ENCODE measurements at regions not wholly inside any gene's neighbourhood (a gene's known extent, or its start where the extent isn't known, plus 50 kb on each side); places are given as distances from the start of the nearest gene placed in this dataset.

GRCh38 chr17:72360386-72360940 is 239.6 kb downstream of the SOX9 start:
- in situ Hi-C loops (cut with MboI; ENCODE audit: low sequenced_read_pairs): no loop called here

GRCh38 chr17:72361892-72362291 is 241.1 kb downstream of the SOX9 start:
- in situ Hi-C loops (cut with MboI; ENCODE audit: low sequenced_read_pairs): no loop called here

- in situ Hi-C loops (cut with MboI; ENCODE audit: low sequenced_read_pairs): no loop called here
These were observed 241.7 kb downstream of the SOX9 start for GRCh38 chr17:72362376-72363088.

- in situ Hi-C loops (cut with MboI; ENCODE audit: low sequenced_read_pairs): no loop called here
These were observed 242.3 kb downstream of the SOX9 start for GRCh38 chr17:72363089-72363610.

DNA sequence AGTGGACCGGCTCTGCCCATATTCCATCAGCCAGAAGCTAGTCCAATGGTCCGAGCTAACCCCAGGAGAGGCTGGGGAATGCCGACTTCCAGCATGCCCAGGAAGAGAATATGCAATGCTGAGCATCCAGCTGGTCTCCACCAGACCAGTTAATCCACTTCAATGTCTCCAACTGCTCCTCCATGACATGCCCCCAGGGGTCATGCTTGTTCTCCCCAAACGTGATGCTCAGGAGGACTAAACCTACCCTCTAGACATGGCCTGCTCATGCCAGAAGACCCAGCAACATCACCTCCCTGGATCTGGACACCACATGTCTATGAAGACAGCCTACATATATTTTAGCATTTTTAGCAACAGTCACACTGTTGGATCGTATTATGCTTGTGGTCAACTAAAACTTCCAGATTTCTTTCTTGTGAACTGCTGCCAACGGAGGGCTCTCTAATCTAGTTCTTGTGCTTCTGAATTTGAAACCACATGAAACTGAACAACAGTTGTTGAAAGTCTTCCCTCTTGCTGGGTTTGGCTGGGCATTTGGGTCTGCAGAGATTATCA is 245.1 kb downstream of the SOX9 start:
- in situ Hi-C loops (cut with MboI; ENCODE audit: low sequenced_read_pairs): no loop called here

GRCh38 chr17:72366626-72367025 is 245.8 kb downstream of the SOX9 start:
- in situ Hi-C loops (cut with MboI; ENCODE audit: low sequenced_read_pairs): no loop called here

GRCh38 chr17:72368191-72368590 is 247.4 kb downstream of the SOX9 start:
- in situ Hi-C loops (cut with MboI; ENCODE audit: low sequenced_read_pairs): no loop called here

- in situ Hi-C loops (cut with MboI; ENCODE audit: low sequenced_read_pairs): no loop called here
These were observed 248.5 kb downstream of the SOX9 start for GRCh38 chr17:72369366-72369765.

- in situ Hi-C loops (cut with MboI; ENCODE audit: low sequenced_read_pairs): no loop called here
These were observed 250.0 kb downstream of the SOX9 start for GRCh38 chr17:72370819-72371218.

- in situ Hi-C loops (cut with MboI; ENCODE audit: low sequenced_read_pairs): no loop called here
These were observed 251.4 kb downstream of the SOX9 start for GRCh38 chr17:72372185-72372584.

GRCh38 chr17:72373910-72374741 is 253.3 kb downstream of the SOX9 start:
- in situ Hi-C loops (cut with MboI; ENCODE audit: low sequenced_read_pairs): no loop called here

- in situ Hi-C loops (cut with MboI; ENCODE audit: low sequenced_read_pairs): no loop called here
These were observed 255.9 kb downstream of the SOX9 start for GRCh38 chr17:72376526-72377345.

DNA sequence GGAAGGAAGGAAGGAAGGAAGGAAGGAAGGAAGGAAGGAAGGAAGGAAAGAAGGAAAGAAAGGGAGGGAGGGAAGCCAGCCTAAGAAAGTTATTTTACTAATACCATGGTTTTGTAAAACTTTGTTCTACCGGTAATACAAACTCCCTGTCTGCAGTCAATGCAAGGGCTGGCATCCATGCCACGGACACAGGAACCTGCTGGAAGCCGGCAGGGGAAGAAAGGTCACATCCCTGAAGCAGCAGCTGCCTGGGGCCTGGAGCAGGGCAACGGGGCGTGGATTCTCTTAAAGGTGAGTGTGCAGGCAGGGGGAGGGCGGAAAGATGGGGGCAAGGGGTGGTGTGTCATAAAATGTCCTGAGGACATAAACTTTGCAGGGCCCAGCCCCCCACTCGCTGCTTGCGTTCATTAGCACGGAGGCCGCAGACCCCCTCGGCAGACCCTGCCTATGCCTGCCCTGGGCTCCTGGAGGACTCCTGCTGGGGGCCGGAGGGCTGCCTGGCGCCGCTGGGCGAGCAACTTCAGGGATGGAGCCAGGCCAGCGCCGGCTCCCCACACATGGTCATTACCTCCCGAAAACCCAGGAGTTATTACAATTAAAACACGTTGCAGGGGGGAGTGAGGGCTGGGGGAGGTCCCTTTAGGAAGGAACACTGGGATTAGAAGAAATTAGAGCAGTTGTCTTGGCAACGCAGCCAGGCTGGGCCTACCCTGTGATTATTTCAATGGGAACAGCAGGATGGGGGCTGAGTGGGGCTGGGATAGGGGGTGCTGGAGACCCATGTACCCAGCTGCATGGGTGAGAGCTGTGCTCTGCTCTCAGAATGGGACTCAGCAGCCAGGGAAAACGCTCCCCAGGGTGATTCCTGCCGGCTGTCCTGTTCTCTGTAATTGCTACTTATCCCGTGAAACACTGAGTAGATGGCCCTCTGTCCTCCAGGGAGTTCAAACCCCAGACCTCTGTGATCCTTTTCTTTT is 257.9 kb downstream of the SOX9 start:
- in situ Hi-C loops (cut with MboI; ENCODE audit: low sequenced_read_pairs): no loop called here

GRCh38 chr17:72379516-72379915 is 258.7 kb downstream of the SOX9 start:
- in situ Hi-C loops (cut with MboI; ENCODE audit: low sequenced_read_pairs): no loop called here

- in situ Hi-C loops (cut with MboI; ENCODE audit: low sequenced_read_pairs): no loop called here
These were observed 259.3 kb downstream of the SOX9 start for GRCh38 chr17:72380120-72380519.

DNA sequence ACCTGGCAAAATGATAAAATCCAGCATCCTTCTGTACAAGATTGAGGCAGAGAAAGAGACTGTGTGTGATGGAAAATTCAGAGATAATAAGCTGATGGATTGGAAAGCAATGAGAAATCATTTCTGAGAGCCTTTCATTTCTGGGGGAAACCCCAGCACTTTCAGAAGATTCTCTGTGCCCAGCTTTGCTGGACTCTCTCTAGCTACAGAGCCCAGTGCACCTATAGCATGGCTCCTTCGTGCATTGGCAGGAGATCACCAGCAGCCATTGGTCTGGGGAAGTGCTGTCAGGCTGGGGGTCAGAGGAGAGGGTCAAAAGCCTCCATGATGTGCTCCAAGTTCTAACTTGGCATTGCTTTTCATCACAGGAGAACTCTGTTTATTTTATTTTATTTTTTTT is 259.9 kb downstream of the SOX9 start:
- in situ Hi-C loops (cut with MboI; ENCODE audit: low sequenced_read_pairs): no loop called here

DNA sequence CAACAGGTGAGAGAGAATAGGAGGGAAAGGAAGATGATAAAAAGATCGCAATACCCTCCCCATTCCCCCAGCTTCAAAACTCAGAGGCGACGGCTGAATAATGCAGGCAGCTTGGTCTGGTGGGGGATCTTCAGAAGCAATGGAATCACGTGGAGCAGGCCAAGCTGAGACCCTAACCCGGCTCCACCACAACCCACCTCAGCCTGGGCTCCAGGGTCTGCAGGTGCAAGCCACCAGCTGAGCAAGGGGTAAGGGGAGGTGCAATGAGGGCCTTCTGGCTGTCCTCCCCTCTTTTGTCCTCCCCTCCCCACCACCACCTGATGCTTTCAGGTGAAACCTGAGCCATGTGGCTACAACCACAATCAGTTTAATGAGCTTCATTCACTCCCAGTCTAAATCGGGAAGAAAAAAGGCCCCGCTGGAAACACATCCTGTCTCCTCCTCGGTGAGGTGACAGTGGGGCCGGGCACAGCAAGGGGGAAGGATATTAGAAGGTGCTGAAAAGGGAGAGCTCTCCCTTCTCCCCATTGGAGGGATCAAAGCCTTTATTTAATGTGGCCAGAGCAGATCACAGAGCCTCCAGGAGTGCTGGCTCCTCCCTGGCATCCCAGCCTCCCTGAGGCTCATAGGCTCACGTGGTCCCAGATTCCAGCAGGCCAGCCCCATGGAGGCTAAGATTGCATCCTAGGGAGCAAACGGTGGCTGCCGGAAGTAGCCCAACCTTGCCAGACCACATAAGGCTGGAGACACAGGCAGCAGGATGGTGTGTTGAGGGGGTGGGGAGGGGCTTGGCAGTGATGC is 261.0 kb downstream of the SOX9 start:
- in situ Hi-C loops (cut with MboI; ENCODE audit: low sequenced_read_pairs): no loop called here

DNA sequence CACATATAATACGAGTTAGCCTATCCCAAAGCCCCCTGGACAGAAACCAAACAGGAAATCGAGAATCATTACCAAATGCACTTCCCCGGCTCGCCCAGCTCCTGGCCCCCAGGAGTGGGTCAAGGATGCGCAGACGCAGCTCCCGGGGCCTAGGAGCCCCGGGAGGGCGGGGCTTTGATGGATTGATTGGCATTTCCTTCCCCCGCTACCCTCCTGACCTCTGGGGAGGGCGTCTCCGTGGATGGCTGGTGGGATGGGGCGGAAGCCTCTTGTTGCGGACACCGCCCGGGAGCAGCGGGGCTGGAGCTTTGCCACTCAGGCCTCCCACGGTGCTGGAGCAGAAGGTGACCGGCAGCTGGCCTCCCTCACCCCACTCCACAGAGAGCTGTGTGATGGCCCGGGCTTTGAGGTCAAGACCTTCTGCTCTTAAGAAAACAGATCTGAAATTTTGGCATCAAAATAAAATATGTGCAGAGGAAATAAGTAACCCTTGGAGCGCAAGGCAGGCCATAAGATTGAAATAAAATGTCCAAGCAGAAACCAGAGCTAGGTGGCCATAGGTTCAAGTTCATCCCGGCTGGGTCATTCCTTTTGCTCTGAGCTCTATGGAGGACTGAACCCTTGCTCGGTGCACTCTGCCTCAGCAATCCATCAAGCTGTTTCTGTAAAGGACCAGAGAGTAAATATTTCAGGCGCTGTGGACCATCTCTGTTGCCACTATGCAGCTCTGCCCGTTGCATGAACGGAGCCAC is 262.3 kb downstream of the SOX9 start:
- in situ Hi-C loops (cut with MboI; ENCODE audit: low sequenced_read_pairs): no loop called here

Measured in HL-60/S4 treated with retinoic acid at 250 ng/mL for 4 days and 3 days (cell line).